ENCODE measurements at regions not wholly inside any gene's neighbourhood (a gene's known extent, or its start where the extent isn't known, plus 50 kb on each side); places are given as distances from the start of the nearest gene placed in this dataset.
A peak's percentile ranks its signal among the peaks of the same experiment; 100 is the strongest.

GRCh38 chr15:67908756-67909155 lies 68.9 kb upstream of the RNU6-1 start:
- Histone ChIP-seq H3K4me3 (no peak overlapping the region), H3K36me3 (no peaks in the 10 kb centered on the region), H3K4me1 (no peaks in the 10 kb centered on the region), H3K27ac (no peak overlapping the region), H3K9me3 (no peaks in the 10 kb centered on the region), H3K27me3 (no peaks in the 10 kb centered on the region)
- ATAC-seq = no peak
- TF ChIP-seq CTCF (IDR thresholded peaks at IDR 0.05) = no peak
- no peak for DNase-seq
- intact Hi-C loops (cut with DNase I) = no loop called here

GRCh38 chr15:67911727-67912126 lies 71.9 kb upstream of the RNU6-1 start:
- peaks cover 17% of the 10 kb centered on the region for H3K4me1 ChIP-seq
- DNase-seq (no peak), ATAC-seq (no peak)
- intact Hi-C loops (cut with DNase I) = no loop called here
- no peaks in the 10 kb centered on the region for H3K27me3 ChIP-seq
- H3K27ac ChIP-seq = no peak overlapping the region
- no peaks in the 10 kb centered on the region for H3K36me3 ChIP-seq
- H3K4me3 ChIP-seq = no peak overlapping the region
- no peak for TF ChIP-seq CTCF (IDR thresholded peaks at IDR 0.05)
- H3K9me3 ChIP-seq = no peaks in the 10 kb centered on the region

GRCh38 chr15:67914028-67914427 lies 74.2 kb upstream of the RNU6-1 start:
- H3K4me3 ChIP-seq = no peak overlapping the region
- peaks cover 17% of the 10 kb centered on the region for H3K4me1 ChIP-seq
- intact Hi-C loops (cut with DNase I) = no loop called here
- DNase-seq (no peak), ATAC-seq (no peak)
- no peak for TF ChIP-seq CTCF (IDR thresholded peaks at IDR 0.05)
- H3K36me3 ChIP-seq = no peaks in the 10 kb centered on the region
- H3K27ac ChIP-seq = peak overlapping the region; percentile 83
- H3K27me3 ChIP-seq = no peaks in the 10 kb centered on the region
- H3K9me3 ChIP-seq = no peaks in the 10 kb centered on the region

GRCh38 chr15:67914537-67915460 lies 75.0 kb upstream of the RNU6-1 start:
- Histone ChIP-seq H3K36me3 (no peaks in the 10 kb centered on the region), H3K9me3 (no peaks in the 10 kb centered on the region), H3K27me3 (no peaks in the 10 kb centered on the region), H3K27ac (peak overlapping the region; percentile 83), H3K4me1 (peaks cover 17% of the 10 kb centered on the region), H3K4me3 (no peak overlapping the region)
- intact Hi-C loops (cut with DNase I) = no loop called here
- no peak for TF ChIP-seq CTCF (IDR thresholded peaks at IDR 0.05)
- DNase-seq = peak; percentile 80
- ATAC-seq = peak; percentile 87

GRCh38 chr15:67915461-67916374 lies 75.9 kb upstream of the RNU6-1 start:
- Histone ChIP-seq H3K27me3 (no peaks in the 10 kb centered on the region), H3K36me3 (no peaks in the 10 kb centered on the region), H3K9me3 (no peaks in the 10 kb centered on the region), H3K27ac (peak overlapping the region; percentile 83), H3K4me3 (no peak overlapping the region), H3K4me1 (peaks cover 17% of the 10 kb centered on the region)
- peak; percentile 81 for DNase-seq
- peak; percentile 81 for ATAC-seq
- intact Hi-C loops (cut with DNase I) = no loop called here
- TF ChIP-seq CTCF (IDR thresholded peaks at IDR 0.05) = no peak

All from upper lobe of right lung (tissue), 1 donor.